T1000 (cell line): ENCODE measurements at regions not wholly inside any gene's neighbourhood (a gene's known extent, or its start where the extent isn't known, plus 50 kb on each side); places are given as distances from the start of the nearest gene placed in this dataset.
"Not testable (repeated sequence)": the region's sequence is repeated elsewhere in the genome, so short reads cannot be mapped to it uniquely, and the experiment has no call there.

ENCODE experiments used
- DNase-seq: peaks from one replicate; lab custom pipeline; 2025; ENCODE audit warnings: mixed read lengths; lab: John Stamatoyannopoulos, UW

DNA sequence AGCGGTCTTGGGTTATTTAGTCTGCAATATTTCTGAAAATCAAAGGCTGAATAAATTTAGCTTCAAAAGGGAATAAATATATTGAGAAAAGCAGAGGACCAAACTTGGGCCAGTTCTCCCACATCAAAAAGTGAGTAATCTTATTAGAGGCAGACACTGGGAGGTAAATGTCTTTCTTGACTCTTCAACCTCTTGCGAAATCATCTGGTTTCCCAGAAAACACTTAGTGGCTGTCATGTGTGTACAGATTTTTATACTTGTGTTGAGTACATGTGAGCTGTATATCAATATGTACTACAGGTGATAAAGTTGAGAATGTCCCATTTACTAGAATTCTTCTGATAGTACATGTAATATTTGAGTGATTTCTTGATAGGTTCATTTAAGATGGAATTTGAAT lies 454.9 kb downstream of the PRR16 start:
- DNase-seq: no peak

DNA sequence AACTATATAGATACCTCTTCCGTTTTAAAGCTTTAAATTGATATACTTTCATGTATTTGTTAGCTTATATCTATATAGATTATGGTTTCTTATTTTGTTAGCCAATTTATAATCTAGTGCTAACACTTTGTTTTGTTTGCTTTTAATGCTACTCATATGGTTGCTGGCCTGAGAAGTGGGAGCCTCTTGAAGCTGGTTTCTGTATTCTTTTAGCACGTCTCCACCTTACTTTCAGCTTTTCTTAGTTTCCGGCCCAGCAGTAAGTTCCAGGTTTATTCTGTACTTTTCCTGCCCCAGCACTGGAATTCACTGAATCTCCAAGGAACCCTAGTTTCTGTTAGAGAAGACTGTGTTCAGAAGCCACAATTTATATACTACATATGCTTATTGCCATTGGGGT lies 458.9 kb downstream of the PRR16 start:
- DNase-seq: no peak

DNA sequence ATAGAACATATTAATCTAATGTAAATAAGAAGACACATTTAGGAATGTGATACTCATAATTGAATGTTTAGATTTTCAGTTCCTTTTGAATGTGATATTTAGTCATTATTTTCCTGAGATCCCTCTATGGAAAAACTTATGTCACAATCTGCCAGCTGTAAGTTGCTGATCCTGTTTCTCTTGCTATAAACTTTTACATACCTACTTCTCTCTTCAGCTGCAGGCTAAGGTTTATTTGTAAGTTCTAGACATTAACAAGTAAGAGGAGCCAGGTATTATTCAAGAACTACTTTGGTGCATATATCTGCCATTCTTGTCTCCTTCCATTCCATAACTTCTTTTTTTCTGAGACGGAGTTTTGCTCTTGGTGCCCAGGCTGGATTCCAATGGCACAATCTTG lies 462.4 kb downstream of the PRR16 start:
- no peak for DNase-seq

DNA sequence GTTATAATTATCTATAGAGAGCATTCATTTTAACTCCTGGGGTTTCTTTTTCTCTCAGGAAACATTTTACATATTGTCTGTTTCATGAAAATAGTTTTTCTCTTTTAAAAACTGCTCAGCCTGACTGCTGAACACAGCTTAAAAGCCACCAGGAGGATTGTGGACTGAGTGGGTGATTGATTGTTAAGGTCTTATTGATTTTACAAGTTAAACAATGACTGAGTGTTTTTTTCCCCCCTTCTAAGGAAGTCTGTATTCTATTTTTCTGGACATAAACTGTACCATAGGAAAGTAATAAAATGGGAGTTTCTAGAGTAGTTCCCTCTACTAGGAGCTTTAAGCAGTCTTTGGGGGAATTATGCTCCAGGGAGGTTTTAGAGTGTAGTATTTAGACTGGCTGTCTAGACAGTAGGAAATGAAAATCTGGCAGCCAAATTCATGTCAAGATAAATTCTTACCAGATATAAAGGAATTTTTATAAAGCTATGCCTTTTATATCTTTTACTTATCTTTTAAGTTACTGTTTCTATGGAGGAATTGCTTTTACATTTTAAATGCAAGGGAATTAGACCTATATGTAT lies 463.9 kb downstream of the PRR16 start:
- no peak for DNase-seq

DNA sequence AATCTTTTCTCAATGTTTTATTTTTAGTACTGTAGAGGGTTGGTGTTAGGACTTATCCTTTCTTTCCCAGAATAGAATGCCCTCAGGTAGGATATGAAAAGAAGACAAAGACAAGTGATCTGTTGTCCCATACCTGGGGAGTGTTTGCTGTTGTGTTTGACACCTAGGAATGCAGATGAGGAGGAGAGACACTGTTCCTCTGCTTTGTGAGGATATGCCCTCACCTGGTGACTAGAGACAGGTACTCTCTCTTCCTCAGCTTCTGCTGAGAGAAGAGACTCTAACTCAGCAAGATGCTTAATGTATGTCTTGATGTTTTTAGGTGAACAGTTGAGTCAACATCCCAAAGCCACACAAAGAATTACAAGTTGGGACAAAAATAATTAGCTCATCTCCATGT lies 468.4 kb downstream of the PRR16 start:
- no peak for DNase-seq

DNA sequence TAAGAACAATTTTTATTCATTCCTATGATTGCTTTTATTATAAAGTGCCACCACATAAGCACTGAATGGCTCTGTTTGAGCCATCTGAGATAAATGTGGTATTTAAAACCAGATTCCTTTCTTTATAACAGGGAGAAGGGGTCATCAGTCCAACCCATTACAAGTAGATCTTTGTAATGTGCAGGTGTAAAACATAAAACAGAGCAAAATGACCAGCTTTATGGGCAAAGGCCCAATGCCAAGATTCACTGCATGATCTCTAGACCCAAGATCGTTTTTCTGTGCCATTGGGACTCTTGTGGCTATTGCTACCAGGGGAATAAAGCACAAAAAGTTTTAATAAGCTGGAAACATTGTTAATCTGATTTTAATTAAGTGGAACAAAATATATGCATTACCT lies 469.9 kb downstream of the PRR16 start:
- DNase-seq: no peak

DNA sequence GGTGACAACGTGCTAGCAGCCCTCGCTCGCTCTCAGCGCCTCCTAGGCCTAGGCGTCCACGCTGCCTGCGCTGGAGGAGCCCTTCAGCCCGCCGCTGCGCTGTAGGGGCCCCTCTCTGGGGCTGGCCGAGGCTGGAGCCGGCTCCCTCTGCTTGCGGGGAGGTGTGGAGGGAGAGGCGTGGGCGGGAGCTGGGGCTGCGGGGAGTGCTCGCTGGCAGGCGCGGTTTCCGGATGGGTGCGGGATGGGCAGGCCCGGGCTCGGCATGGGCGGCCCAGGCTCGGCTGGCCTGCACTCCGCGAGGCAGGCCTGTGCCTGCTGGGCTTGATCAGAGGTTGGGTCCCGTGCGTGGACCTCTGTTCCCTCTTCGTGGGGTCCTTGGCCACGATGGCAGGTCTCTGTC lies 472.6 kb downstream of the PRR16 start:
- no peak for DNase-seq

DNA sequence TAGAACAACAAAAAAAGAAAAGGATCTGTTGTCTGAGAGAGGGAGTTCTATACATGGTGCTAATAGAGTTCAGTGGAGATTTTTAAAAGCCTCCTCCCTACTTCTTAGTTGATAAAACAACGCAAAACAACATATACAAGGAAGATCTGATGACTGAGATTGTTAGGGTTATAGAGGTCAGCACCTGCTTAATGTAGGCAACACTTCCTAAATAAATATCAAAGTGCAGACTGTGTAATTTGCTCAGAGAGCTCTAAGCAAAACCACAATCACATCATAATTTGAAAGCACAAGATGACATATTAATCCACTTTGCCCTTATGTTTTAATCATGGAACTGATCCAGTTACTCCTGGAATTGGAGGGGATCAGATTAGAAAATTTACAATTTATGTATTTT lies 474.5 kb downstream of the PRR16 start:
- no peak for DNase-seq

DNA sequence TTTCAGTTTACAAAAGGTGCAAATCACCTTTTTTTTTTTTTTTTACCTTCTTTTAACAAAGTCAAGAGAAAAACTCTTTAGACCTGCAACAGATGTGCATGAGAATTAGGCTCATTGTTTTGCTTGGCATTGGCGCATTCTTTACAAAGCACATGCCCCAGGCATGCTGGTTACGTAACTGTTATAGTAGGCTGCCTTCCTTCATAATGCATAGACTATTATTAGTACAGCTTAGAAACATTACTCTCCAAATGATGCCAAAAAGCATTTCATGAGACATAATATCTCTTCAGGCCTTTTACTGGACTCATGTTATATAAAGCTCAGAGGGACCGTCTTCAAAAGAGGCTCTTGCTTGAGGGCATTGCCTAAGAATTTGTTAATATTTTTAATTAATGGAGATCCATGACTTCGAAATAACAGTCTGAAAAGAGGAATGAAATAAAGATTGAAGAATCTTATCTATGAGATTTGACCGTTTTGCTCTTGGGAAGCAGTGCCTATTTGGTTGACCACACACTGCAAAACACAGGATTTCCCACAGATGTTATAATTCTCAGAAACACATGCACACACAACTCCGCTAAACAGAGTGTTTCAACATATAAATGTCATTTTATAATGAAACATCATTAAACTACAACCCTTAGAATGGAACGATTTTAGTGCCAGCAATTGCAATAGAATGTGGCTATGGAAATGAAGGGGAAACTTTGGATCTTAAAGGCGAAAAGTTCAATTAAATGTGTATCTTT lies 478.7 kb downstream of the PRR16 start:
- no peak for DNase-seq

DNA sequence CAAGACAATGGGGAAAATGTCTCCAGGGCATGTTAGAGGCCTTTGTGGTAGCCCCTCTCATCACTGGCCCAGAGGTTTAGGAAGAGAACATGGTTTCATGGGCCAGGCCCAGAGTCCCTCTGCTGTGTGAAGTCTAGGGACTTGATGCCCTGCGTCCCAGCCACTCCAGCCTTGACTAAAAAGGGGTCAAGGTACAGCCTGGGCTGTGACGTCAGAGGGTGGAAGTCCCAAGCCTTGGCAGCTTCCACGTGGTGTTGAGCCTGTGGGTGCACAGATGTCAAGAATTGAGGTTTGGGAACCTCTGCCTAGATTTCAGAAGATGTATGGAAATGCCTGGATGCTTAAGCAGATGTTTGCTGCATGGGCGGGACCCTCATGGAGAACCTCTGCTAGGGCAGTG lies 485.5 kb downstream of the PRR16 start:
- DNase-seq: not testable (repeated sequence)

DNA sequence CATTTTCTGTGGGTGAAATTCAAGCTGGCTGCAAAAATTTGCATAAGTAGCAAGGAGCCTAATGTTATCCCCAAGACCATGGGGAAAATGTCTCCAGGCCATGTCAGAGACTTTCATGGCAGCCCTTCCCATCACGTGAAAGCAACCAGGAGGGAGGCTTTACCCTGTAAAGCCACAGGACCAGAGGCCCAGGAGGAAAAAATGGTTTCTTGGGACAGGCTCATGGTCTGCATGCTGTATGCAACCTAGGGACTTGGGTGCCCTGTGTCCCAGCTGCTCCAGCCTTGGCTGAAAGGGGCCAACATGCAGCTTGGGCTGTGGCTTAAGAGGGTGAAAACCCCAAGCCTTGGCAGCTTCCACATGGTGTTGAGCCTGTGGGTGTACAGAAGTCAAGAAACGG lies 489.3 kb downstream of the PRR16 start:
- not testable (repeated sequence) for DNase-seq

DNA sequence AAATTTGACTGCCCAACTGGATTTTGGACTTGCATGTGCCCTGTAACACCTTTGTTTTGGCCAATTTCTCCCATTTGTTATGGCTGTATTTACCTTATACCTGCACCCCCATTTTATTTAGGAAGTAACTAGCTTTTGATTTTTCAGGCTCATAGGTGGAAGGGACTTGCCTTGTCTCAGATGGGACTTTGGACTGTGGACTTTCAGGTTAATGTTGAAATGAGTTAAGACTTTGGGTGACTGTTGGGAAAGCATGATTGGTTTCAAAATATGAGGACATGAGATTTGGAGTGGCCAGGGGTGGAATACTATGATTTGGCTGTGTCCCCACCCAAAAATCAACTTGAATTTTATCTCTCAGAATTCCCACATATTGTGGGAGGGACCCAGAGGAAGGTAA lies 490.2 kb downstream of the PRR16 start:
- DNase-seq: no peak

DNA sequence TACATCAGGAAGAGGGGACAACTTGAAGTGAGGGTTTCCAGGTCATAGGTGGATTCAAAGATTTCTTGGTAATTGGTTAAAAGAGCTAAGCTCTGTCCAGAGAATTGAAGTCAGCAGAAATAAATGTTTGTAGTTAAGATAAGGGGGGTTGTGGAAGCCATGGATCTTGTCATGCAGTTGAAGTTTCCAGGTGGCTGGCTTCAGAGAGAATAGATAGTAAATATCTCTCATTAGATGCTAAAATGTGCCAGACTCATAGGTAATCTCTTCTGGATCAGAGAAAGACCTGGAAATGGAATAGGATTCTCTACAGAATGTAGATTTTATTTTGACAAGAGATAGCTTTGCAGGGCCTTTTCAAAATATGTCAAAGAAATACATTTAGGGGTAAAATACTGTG lies 491.7 kb downstream of the PRR16 start:
- no peak for DNase-seq

DNA sequence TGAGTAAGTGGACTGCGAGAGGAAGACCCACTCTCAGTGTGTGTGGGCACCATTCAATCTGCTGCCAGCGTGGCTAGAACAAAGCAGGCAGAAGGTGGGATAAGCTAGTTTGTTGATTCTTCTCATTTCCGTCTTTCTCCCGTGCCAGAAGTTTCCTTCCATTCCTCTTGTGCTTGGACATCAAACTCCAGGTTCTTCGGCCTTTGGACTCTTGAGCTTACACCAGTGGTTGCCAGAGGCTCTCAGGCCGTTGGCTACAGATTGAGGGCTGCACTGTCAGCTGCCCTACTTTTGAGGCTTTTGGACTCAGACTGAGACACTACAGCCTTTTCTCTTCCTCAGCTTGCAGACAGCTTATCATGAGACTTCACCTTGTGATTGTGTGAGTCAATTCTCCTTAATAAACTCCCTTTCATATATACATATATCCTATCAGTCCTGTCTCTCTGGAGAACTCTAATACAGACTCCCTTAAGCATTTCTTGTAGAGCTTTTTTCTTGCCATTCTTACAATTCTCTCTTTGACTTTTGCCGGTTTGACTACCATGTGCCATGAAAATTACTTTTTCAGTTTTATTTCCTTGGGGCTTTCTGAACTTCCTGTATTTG lies 494.9 kb downstream of the PRR16 start:
- no peak for DNase-seq

DNA sequence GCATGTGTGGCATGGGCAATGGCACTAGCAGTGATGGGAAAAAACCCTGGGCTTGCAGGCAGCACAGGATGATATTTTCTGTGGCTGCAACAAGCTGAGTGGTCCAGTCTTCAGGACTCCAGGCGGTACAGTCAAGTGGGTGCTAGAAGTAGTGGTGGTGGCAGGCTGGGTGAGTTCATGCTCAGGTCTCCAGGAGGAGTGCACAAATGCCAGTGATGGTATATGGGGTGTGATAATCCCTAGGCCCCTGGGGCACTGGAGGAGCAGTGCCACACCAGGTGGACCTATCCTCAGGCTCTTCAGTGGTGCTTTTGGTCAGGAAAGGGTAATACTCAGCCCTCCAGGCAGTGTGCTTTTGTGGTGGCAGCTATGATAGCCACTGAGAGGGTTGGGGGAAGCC lies 496.4 kb downstream of the PRR16 start:
- DNase-seq: no peak

DNA sequence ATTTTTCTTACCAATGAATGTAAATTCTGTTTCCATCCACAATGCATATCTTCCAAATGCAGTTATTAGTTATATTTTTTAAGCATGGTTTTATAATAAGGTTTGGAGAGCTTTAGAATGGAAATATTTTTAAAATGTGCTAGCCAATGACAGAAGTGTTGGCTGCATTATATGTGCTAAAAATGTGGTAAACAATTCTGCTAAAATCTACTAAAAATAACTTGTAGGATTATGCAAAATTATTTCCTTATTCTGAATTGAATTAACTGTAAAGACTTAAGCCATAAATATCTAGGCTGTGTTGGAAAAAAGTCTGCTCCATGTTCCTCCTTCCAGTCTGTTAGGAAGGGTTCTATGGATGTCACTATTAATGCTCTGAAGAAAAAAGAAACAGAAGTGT lies 503.3 kb downstream of the PRR16 start:
- no peak for DNase-seq

DNA sequence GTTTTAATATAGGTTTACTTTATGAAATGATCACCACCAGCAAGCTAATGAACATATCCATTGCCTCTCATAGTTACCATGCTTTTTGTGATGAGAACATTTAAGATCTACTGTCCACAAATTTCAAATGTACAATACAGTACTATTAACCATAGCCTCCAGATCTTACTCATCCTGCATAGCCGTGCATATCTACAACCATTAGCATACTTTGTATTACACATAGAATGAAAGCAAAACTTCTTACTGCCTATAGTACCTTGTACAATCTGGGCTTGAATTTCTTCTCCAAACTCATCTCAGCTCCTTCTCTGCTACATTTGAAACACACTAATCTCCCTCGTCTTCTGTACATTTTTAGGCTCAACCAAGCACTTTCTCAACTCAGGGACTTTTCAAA lies 510.6 kb downstream of the PRR16 start:
- no peak for DNase-seq

DNA sequence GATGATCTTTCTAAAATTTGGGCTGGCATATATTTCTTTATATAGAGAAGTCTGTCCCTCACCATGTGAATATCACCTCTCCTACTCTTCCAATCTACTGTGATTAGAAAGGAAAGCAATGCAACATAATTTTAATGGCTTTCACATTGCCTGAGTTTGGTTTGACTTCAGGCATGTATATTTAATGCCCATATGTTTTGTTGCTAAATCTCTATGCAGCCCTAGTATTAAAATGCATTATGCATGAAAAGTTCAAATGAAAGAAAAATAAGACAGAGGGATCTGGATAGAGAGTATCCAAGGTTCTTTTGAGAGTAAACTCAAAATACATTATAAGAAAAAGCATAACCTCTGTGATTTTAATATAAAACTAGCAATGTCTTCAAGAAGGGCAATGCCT lies 518.3 kb downstream of the PRR16 start:
- no peak for DNase-seq

DNA sequence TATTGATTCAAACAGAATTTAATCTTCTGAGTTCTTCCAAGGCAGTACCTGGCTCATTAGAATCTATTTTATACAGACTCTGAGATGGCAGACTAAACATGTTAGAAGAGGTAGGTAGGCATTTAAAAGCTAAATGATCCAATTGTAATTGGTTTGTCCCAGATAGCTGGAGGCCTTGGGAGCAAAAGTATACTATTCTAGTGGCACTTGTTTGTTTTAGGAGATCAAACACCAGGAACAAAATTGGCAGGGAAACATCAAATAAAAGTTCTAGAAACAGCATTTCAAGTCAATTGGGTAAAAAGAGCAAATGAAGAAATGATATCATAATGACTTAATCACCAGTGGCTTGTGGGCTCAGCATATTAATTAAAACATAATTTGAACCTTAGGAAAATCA lies 521.4 kb downstream of the PRR16 start:
- DNase-seq: no peak

DNA sequence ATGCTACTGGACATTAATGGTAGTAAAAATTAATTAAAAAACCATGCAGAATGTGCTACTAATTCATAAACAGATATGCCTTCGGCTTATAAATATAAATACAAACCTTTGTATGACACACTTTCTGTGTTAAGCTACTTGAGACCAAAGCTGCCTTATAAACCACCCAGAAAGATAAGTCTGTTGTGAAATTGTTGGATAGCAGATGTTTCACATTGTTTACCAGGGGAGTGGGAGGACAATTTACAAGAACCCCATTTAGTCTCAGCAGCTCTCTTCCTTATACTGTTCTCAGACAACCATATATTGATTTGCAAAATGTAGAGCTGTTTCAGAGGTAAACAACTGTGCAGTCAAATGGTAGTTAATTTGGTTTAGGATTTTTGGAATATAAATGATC lies 524.4 kb downstream of the PRR16 start:
- no peak for DNase-seq

DNA sequence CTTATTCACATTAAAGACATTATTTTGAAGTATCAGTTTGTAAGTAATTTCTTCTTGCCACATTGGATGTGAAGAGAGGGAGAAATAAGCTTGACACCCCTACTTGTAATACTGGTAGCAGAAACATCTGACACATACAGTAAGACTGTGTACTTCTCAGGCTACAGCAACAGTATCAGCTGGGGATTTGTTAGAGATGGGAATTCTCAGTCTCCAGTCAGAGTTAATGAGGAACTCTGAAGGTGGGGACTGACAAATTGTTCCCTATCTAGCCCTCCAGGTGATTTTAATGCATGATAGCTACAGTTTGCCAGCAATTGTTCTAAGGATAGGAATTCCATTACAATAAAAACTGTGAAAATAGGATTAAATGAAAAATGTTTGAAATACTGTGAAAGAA lies 524.8 kb downstream of the PRR16 start:
- DNase-seq: no peak

DNA sequence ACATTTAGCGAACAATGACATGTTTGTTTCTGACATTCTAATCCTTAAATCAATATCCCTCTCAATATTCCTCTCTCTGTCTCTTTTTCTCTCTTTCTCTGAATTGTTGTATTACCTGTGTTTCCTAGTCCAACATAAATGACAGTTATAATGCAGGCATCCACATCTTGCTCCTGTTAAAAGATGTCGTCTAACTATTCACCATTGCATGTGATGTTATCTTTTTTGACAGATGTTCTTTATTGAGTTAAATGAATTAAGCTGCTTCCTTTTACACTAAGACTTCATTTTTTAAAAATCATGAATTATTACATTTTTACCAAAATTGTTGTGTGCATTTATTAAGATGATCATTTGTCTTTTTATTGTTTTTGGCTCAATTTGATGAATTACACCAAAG lies 527.5 kb downstream of the PRR16 start:
- no peak for DNase-seq

DNA sequence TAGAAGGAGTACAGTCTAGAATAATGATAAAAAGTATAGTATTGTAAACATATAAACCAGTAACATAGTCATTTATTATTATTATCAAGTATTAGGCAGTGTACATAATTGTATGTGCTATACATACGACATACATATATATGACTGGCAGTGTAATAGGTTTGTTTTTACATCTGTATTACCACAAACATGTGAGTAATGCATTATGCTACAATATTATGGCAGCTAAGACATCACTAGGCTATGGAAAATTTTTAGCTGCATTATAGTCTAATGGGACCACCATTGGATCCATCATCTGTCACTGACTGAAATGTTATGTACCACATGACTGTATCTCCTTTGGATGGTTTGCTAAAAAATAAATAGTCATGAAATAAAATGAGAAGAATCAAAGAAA lies 530.0 kb downstream of the PRR16 start:
- DNase-seq: no peak

DNA sequence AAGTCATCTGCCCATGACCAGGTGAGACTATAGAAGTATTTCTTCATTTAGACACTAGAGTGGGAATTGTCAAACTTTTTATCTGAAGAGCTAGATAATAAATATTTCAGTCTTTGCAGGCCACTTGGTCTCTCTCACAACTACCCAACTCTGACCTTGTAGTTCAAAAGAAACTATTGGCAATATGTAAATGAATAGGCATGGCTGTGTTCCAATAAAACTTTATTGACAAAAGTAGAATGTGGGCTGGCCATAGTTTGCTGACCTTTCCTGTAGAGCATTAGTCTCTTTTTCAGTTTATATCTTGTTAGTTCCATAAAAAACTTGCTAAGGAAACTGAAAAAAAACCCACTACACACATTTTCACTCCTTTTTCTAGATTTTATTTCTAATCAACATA lies 535.5 kb downstream of the PRR16 start:
- DNase-seq: no peak
